ELF-1 (cell line): ENCODE measurements at regions not wholly inside any gene's neighbourhood (a gene's known extent, or its start where the extent isn't known, plus 50 kb on each side); places are given as distances from the start of the nearest gene placed in this dataset.

ENCODE experiments used
- DNase-seq: peaks from one replicate; pipeline ENCODE4 v3.0.0-alpha.2; 2016; ENCODE audit warnings: low read depth, low spot score

GRCh38 chr17:79422236-79422635 lies 188.6 kb downstream of the RBFOX3 start:
- no peak for DNase-seq

- peak; percentile 38 for DNase-seq
These were observed 190.3 kb downstream of the RBFOX3 start for GRCh38 chr17:79420318-79421243.

GRCh38 chr17:79417476-79417988 lies 193.3 kb downstream of the RBFOX3 start:
- DNase-seq, result no peak

GRCh38 chr17:79415909-79416308 lies 194.9 kb downstream of the RBFOX3 start:
- DNase-seq, result no peak

GRCh38 chr17:79415365-79415764 lies 195.5 kb downstream of the RBFOX3 start:
- DNase-seq, result no peak

- DNase-seq, result no peak
These were observed 196.0 kb downstream of the RBFOX3 start for GRCh38 chr17:79414793-79415211.

- no peak for DNase-seq
These were observed 196.6 kb downstream of the RBFOX3 start for GRCh38 chr17:79414063-79414792.

- DNase-seq, result no peak
These were observed 197.2 kb downstream of the RBFOX3 start for GRCh38 chr17:79413611-79414010.

GRCh38 chr17:79412886-79413390 lies 197.9 kb downstream of the RBFOX3 start:
- no peak for DNase-seq

GRCh38 chr17:79412110-79412509 lies 198.7 kb downstream of the RBFOX3 start:
- no peak for DNase-seq

- no peak for DNase-seq
These were observed 199.4 kb downstream of the RBFOX3 start for GRCh38 chr17:79411419-79411818.

- DNase-seq, result no peak
These were observed 200.2 kb downstream of the RBFOX3 start for GRCh38 chr17:79410681-79411080.

GRCh38 chr17:79408251-79408650 lies 202.6 kb downstream of the RBFOX3 start:
- no peak for DNase-seq

- no peak for DNase-seq
These were observed 203.5 kb downstream of the RBFOX3 start for GRCh38 chr17:79407385-79407784.

GRCh38 chr17:79406316-79406715 lies 204.5 kb downstream of the RBFOX3 start:
- peak; percentile 13 for DNase-seq

- DNase-seq, result no peak
These were observed 205.0 kb downstream of the RBFOX3 start for GRCh38 chr17:79405823-79406222.

GRCh38 chr17:79404136-79404911 lies 206.5 kb downstream of the RBFOX3 start:
- DNase-seq, result no peak

- DNase-seq, result peak; percentile 16
These were observed 208.9 kb downstream of the RBFOX3 start for GRCh38 chr17:79401704-79402674.

GRCh38 chr17:79400989-79401703 lies 209.7 kb downstream of the RBFOX3 start:
- peak; percentile 87 for DNase-seq
